ENCODE measurements at regions not wholly inside any gene's neighbourhood (a gene's known extent, or its start where the extent isn't known, plus 50 kb on each side); places are given as distances from the start of the nearest gene placed in this dataset.

DNA sequence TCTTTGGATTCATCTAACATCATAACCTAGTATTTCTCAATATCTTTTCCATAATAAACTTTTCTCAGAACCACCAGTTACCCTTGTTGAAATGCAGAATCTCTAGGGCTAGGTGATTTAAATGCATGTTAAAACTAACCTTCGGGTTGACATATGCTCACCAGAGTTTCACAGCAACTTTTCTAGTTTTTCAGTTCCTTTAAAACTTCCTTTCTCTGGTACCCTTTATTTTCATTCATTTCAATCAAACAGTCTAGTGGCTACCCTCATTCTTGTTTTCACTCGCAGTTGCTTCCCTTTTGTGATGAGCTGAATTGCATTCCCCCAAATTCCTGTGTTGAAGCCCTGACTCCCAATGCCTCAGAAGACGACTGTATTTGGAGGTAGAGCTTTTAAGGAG lies 712.8 kb upstream of the CHRM3 start:
- TF ChIP-seq, protein P1, sequence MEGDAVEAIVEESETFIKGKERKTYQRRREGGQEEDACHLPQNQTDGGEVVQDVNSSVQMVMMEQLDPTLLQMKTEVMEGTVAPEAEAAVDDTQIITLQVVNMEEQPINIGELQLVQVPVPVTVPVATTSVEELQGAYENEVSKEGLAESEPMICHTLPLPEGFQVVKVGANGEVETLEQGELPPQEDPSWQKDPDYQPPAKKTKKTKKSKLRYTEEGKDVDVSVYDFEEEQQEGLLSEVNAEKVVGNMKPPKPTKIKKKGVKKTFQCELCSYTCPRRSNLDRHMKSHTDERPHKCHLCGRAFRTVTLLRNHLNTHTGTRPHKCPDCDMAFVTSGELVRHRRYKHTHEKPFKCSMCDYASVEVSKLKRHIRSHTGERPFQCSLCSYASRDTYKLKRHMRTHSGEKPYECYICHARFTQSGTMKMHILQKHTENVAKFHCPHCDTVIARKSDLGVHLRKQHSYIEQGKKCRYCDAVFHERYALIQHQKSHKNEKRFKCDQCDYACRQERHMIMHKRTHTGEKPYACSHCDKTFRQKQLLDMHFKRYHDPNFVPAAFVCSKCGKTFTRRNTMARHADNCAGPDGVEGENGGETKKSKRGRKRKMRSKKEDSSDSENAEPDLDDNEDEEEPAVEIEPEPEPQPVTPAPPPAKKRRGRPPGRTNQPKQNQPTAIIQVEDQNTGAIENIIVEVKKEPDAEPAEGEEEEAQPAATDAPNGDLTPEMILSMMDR (IDR thresholded peaks at IDR 0.05; ENCODE audit: low read length), result no peak
- TF ChIP-seq EZH2 (optimal IDR thresholded peaks at IDR 0.05; ENCODE audit: low read depth, low read length) (no peak), EZH2phosphoT487 (IDR thresholded peaks at IDR 0.05; ENCODE audit: low read length) (no peak)

Data from MM.1S (cell line).